ENCODE measurements at regions not wholly inside any gene's neighbourhood (a gene's known extent, or its start where the extent isn't known, plus 50 kb on each side); places are given as distances from the start of the nearest gene placed in this dataset.
"Not testable (repeated sequence)": the region's sequence is repeated elsewhere in the genome, so short reads cannot be mapped to it uniquely, and the experiment has no call there.

- no peak for DNase-seq (ENCODE audit: low read depth in 2 of 2)
Measured at GRCh38 chr14:85052646-85053045, 477.3 kb upstream of the FLRT2 start.

GRCh38 chr14:85054178-85054577 is 475.8 kb upstream of the FLRT2 start:
- DNase-seq (ENCODE audit: low read depth in 2 of 2), result no peak

DNA sequence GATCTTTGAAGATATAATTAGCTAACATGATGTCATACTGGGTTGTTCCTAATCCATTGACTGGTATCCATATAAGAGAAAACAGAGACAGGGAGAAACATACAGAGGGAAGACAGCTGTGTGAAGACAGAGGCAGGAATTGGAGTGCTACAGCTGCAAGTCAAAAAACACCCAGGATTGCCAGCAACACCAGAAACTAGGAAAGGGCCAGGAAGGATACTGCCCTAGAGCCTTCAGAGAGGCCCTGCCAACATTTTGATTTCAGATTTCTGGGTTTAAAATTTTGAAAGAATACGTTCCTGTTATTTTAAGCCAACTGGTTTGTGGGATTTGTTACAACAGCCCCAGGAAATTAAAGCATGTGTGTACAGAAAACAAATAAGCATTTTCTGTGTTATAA is 473.7 kb upstream of the FLRT2 start:
- DNase-seq (ENCODE audit: low read depth in 2 of 2), result no peak

GRCh38 chr14:85057221-85057620 is 472.7 kb upstream of the FLRT2 start:
- DNase-seq (ENCODE audit: low read depth in 2 of 2), result no peak

GRCh38 chr14:85058150-85058549 is 471.8 kb upstream of the FLRT2 start:
- DNase-seq (ENCODE audit: low read depth in 2 of 2), result no peak

DNA sequence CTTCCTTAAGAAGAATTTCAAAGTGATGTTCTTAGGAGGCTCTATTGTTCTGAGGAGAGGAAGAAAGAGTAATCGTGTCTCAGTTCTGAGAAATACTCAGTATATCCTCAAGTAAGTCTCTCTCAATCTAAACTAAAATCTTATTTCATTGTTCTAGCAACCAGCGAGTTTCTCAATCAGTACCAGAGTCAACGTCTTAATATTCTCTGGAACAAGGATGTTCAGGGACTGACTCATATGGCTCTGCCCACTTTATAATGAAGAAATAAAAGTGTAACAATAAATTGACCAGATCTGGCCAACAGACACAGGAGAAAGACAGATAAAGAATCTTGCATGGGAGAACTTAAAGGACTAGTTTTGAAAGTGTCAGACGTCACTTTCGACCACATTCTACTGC is 469.8 kb upstream of the FLRT2 start:
- DNase-seq (ENCODE audit: low read depth in 2 of 2), result no peak

- no peak for DNase-seq (ENCODE audit: low read depth in 2 of 2)
Measured at GRCh38 chr14:85061256-85061655, 468.7 kb upstream of the FLRT2 start.

DNA sequence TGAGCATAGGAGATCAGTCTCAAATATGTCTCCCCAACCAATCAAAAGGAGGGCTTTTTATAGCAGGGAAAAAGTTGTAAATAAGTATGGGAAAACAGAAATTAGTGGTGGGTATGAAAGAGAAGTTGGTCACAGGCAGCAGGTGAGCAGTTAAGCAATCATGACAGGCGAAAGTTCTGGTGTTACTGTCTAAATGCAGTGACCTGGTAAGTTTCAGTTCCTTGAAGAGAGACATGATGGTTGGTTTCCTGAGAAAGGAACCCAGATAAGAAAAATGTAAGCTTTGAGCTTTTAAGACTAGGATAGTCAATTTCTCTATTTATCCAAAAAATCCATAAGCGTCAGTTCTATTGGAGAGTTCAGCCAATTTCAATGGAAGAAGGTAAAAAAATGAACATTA is 466.2 kb upstream of the FLRT2 start:
- no peak for DNase-seq (ENCODE audit: low read depth in 2 of 2)

GRCh38 chr14:85071447-85071846 is 458.5 kb upstream of the FLRT2 start:
- DNase-seq (ENCODE audit: low read depth in 2 of 2), result no peak

GRCh38 chr14:85074955-85075354 is 455.0 kb upstream of the FLRT2 start:
- no peak for DNase-seq (ENCODE audit: low read depth in 2 of 2)

- no peak for DNase-seq (ENCODE audit: low read depth in 2 of 2)
Measured at GRCh38 chr14:85075694-85076476, 454.1 kb upstream of the FLRT2 start.

- DNase-seq (ENCODE audit: low read depth in 2 of 2), result not testable (repeated sequence)
Measured at GRCh38 chr14:85077716-85078115, 452.2 kb upstream of the FLRT2 start.

DNA sequence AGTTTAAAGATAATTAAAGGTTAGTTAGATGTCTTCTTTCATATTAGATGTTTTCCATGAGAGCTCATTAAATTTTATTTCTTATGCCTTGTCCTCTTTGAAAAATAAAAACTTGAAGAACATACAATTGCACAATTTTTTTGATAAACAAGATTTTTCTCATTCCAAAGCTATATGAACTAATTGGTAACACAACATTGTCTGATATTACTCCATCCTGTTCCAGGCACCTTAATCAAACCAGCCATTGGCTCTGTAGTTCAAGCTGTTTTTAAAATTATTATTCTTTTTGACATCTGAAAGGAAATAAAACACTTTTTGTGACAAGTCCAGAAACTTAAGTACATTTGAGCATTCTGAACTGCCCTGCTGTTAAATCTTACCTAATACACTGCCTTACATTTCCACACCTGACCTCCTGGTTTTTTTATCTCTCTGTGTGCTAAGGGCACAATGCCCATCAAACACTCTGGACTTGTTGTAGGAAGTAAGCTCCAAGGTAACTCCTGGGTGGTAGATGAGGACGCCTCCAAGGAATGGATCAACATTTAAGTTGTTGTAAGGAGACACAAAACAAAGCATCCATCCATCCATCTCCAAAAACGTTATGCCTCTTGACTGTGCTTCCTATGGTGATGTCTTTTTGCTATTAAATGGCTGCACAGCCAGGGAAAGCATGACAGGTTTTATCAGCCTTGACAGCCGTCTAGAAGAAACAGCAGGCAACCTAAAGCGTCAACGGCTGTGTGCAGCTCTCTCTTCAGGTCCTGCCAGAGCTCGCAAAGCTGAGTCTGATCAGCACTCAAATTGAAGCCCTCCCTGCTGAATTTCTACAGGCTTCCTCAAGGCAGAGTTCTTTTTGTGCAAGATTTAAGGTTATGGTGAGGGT is 449.9 kb upstream of the FLRT2 start:
- DNase-seq (ENCODE audit: low read depth in 2 of 2), result no peak

- DNase-seq (ENCODE audit: low read depth in 2 of 2), result no peak
Measured at GRCh38 chr14:85084344-85084743, 445.6 kb upstream of the FLRT2 start.

DNA sequence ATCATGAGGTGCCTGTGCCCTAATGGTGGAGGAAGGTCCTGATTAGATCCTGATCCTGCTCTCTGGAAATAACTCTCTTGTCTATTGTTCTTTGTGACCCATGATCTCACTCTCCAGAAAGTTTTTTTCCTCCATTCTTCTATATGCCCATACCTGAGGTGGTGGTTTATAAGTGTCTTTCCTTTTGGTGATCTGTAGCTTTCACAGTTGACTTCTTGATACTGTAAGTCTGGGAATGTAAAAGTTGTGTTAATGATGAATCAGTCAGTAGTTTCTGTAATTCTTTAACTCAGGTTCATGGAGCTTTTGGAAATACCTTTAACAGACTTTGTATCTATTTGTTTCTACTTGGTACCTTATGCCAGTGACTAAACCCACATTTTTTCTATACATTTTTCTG is 444.0 kb upstream of the FLRT2 start:
- DNase-seq (ENCODE audit: low read depth in 2 of 2), result no peak

- DNase-seq (ENCODE audit: low read depth in 2 of 2), result no peak
Measured at GRCh38 chr14:85087201-85087600, 442.7 kb upstream of the FLRT2 start.

- no peak for DNase-seq (ENCODE audit: low read depth in 2 of 2)
Measured at GRCh38 chr14:85088192-85088591, 441.8 kb upstream of the FLRT2 start.

DNA sequence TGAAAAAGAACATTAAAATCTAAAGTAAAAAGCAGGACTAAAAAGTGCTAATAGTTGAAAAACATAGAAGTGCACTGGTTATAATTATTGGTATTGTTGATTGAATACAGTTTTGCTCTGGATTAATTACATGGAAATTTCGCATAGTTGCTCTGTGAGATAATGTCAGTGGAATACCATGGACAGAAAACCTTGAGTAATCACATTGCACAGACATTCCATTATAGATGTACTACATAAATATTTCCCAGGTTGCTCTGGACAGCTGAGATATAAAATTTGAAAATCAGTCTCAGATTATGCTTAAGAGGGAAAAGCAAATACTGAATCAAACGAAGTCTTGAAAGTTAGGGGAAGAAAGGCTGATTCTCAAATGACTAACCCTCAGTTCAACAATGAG is 439.3 kb upstream of the FLRT2 start:
- no peak for DNase-seq (ENCODE audit: low read depth in 2 of 2)

DNA sequence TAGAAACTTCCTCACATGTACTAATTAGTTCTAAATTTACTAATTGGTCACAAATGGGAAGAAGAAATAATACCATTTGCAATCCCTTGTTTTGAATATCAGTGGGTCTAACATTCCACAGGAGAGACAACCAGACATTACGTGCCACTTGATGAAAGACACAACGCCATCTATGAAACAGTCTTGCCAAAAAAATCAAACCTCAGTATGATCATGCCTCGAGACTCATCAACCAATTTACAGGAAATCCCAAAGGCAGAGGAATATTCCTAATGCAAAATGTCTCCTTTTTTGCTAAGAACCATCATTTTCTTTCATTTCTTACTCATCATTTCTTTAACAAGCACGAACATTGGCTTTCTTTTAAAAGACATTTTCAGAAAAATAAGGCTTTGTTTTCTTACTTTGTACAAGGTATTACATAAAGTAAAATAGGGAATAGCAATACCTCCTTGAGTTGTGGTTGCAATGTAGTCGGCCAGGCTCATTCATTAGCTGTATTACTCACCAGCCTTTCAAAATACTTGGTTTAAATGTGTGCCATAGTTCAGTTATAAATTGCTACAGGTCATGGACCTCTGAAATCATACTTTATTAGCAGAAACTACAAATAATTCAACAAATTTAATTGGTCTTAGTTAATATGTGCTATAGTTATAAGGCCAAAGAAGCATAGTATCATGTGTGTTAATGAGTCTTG is 436.2 kb upstream of the FLRT2 start:
- no peak for DNase-seq (ENCODE audit: low read depth in 2 of 2)

GRCh38 chr14:85102591-85102990 is 427.4 kb upstream of the FLRT2 start:
- DNase-seq (ENCODE audit: low read depth in 2 of 2), result no peak

GRCh38 chr14:85106506-85106905 is 423.4 kb upstream of the FLRT2 start:
- DNase-seq (ENCODE audit: low read depth in 2 of 2), result no peak

- no peak for DNase-seq (ENCODE audit: low read depth in 2 of 2)
Measured at GRCh38 chr14:85112762-85113161, 417.2 kb upstream of the FLRT2 start.

All from stimulated activated CD8-positive, alpha-beta memory T cell treated with anti-CD3 and anti-CD28 coated beads, Interleukin-2, amount 100 ng/mL, for 48 hours (primary cell).